MM.1S (cell line): ENCODE measurements at regions not wholly inside any gene's neighbourhood (a gene's known extent, or its start where the extent isn't known, plus 50 kb on each side); places are given as distances from the start of the nearest gene placed in this dataset.

Source experiments
- CTCF ChIP-seq: fragments of 300-600 bp; sonication (generic); IDR thresholded peaks from 2 replicates; pipeline ENCODE4 v1.5.1; 2016; ENCODE audit warnings: antibody characterized with exemption, low read length, mixed read lengths
- EZH2 ChIP-seq: fragments of 300-600 bp; sonication (generic); optimal IDR thresholded peaks from 2 replicates; pipeline ENCODE3; 2017; ENCODE audit warnings: low read depth, mild to moderate bottlenecking, antibody characterized with exemption, low read length, mixed read lengths
- EZH2phosphoT487 ChIP-seq: fragments of 300-600 bp; sonication (generic); IDR thresholded peaks from 2 replicates; pipeline ENCODE4 v1.6.1; 2018; ENCODE audit warnings: antibody characterized with exemption, low read length

- TF ChIP-seq CTCF, result no peak
- no peak for TF ChIP-seq EZH2
- no peak for TF ChIP-seq EZH2phosphoT487
Measured at GRCh38 chrX:137652086-137652485, 86.2 kb downstream of the ZIC3 start.
